ENCODE measurements at regions not wholly inside any gene's neighbourhood (a gene's known extent, or its start where the extent isn't known, plus 50 kb on each side); places are given as distances from the start of the nearest gene placed in this dataset.

DNA sequence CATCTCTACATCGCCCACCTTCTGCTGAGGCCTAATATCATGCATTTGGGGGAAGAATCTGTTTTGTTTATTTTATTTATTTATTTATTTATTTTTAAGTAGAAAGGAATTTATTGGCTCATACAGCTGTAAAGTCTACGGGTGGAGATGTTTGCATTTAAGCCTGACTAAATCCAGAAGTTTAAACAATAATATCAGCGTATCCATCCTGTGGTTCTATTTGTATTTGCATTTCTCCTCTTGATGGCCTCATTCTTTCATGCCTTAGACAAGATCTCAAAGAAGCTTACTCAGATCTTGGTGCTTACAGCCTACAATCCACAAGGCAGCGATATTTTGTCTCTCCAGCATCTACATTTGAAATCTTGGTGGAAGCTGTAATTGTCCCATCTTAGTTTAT is 67.1 kb upstream of the CARD18 start:
- TF ChIP-seq, protein P1, sequence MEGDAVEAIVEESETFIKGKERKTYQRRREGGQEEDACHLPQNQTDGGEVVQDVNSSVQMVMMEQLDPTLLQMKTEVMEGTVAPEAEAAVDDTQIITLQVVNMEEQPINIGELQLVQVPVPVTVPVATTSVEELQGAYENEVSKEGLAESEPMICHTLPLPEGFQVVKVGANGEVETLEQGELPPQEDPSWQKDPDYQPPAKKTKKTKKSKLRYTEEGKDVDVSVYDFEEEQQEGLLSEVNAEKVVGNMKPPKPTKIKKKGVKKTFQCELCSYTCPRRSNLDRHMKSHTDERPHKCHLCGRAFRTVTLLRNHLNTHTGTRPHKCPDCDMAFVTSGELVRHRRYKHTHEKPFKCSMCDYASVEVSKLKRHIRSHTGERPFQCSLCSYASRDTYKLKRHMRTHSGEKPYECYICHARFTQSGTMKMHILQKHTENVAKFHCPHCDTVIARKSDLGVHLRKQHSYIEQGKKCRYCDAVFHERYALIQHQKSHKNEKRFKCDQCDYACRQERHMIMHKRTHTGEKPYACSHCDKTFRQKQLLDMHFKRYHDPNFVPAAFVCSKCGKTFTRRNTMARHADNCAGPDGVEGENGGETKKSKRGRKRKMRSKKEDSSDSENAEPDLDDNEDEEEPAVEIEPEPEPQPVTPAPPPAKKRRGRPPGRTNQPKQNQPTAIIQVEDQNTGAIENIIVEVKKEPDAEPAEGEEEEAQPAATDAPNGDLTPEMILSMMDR (IDR thresholded peaks at IDR 0.05) = no peak
- TF ChIP-seq POLR2A (IDR thresholded peaks at IDR 0.05) = no peak
- Histone ChIP-seq H3K27ac (no peak overlapping the region), H3K27me3 (no peaks in the 10 kb centered on the region), H3K9me3 (no peaks in the 10 kb centered on the region), H3K4me1 (peaks cover 0 to under 1% (median 0%) of the 10 kb centered on the region in 3 donors), H3K4me3 (no peak overlapping the region), H3K36me3 (no peaks in the 10 kb centered on the region)
- intact Hi-C loops (cut with DNase I) = no loop called here
- 77 to 78% methylated on average over 4 of the region's 4 CpGs for WGBS, 2 donors
- no peak for DNase-seq

DNA sequence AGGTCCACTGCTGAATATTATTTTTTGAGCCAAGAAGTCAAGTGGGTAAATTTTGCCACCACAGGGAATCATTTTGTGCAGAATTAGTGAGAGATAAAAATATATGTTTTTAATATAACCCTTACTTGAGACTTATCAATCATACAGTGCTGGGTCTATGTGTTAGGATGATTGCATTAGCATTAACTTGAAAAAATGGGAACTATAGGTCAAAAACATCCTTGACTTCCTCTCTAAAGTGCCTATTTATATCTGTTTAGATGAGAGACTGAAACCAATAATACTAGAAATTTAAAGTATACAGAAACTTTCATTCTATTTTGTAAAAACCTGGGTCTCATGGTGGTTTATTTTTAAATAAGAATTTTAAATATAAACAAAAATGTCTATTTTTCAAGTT is 65.1 kb upstream of the CARD18 start:
- Histone ChIP-seq H3K4me3 (no peak overlapping the region), H3K9me3 (no peaks in the 10 kb centered on the region)
- intact Hi-C loops (cut with DNase I) = no loop called here

DNA sequence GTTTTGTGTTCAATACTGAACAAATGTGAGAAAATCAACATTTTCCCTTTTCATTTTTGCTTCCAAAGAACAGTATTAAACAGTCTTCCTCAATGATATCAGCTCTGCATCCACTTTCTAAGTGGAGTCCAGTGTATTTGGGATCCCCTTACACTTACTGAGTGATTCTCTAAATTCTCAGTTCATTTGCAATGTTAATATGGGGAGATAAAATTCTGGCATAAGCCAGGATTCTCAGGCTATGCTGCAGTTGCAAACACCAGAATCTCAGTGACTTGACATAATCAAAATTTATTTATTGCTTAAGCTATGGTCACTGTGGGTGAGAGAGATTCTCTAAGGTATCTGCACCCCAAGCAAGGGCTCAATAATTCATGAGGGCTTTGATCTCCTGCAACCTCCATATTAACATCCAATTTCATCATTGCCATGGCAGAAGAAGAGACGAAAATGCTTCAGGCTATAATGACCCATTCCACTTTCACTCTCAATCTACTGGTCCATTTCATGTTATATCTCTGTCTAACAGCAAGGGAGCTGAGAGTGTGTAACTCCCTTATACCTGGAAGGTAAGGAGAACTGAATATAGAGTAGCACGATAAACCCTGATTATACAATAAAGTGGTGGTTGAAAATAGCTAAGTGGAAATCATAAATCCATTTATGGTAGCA is 64.1 kb upstream of the CARD18 start:
- TF ChIP-seq, protein P1 (IDR thresholded peaks at IDR 0.05) = no peak
- TF ChIP-seq POLR2A (IDR thresholded peaks at IDR 0.05) = no peak

More for the DNA sequence above, 65.1 kb upstream of the CARD18 start:
- TF ChIP-seq POLR2A (IDR thresholded peaks at IDR 0.05) = no peak
- TF ChIP-seq, protein P1 (IDR thresholded peaks at IDR 0.05) = no peak
- no peaks in the 10 kb centered on the region for H3K36me3 ChIP-seq
- H3K27me3 ChIP-seq = no peaks in the 10 kb centered on the region
- no peak overlapping the region for H3K27ac ChIP-seq
- no peaks in the 10 kb centered on the region for H3K4me1 ChIP-seq
- DNase-seq = no peak

DNA sequence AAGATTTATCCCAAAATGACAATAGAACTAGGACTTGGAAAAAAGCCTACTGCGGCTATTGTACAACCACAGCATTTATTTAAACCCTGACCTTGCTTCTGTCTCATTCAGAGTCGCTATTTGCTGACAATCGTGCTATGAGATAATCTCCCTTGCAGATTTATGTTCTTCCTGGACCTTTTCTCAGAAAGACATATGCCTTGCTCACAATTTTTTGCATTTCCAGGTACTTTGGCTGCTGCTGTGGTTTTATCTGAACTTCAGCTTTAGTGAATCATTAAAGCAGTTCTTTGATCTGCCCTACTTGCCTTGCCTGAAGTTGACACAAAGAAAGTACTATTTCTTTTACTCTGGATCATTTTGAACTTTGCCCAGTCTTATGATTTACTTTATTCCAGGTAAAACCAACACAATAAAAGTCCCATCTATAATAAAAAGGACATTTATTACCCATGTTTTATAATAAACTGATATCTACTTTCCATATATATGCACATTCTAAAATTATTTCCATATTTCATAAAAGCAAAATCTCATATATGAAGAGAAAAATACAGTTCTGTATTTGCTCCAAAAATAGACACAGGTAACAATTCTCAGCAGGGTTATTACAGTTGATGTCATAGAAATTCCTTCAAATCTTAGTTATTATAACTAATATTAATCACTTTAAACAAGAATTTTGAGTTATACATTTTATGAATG is 63.4 kb upstream of the CARD18 start:
- TF ChIP-seq POLR2A (IDR thresholded peaks at IDR 0.05) = no peak
- TF ChIP-seq, protein P1 (IDR thresholded peaks at IDR 0.05) = no peak
- H3K9me3 ChIP-seq = no peaks in the 10 kb centered on the region
- no peak for DNase-seq
- H3K27ac ChIP-seq = no peak overlapping the region
- intact Hi-C loops (cut with DNase I) = no loop called here
- H3K4me1 ChIP-seq = no peaks in the 10 kb centered on the region
- no peaks in the 10 kb centered on the region for H3K27me3 ChIP-seq
- no peaks in the 10 kb centered on the region for H3K36me3 ChIP-seq
- no peak overlapping the region for H3K4me3 ChIP-seq
- 26 to 29% methylated on average over 3 of the region's 3 CpGs for WGBS, 2 donors

More for the DNA sequence above, 64.1 kb upstream of the CARD18 start:
- no peaks in the 10 kb centered on the region for H3K27me3 ChIP-seq
- DNase-seq = no peak
- no peaks in the 10 kb centered on the region for H3K4me1 ChIP-seq
- intact Hi-C loops (cut with DNase I) = no loop called here
- H3K27ac ChIP-seq = no peak overlapping the region
- H3K4me3 ChIP-seq = no peak overlapping the region
- WGBS, 2 donors = 88 to 93% methylated on average over 2 of the region's 2 CpGs
- no peaks in the 10 kb centered on the region for H3K36me3 ChIP-seq
- no peaks in the 10 kb centered on the region for H3K9me3 ChIP-seq

DNA sequence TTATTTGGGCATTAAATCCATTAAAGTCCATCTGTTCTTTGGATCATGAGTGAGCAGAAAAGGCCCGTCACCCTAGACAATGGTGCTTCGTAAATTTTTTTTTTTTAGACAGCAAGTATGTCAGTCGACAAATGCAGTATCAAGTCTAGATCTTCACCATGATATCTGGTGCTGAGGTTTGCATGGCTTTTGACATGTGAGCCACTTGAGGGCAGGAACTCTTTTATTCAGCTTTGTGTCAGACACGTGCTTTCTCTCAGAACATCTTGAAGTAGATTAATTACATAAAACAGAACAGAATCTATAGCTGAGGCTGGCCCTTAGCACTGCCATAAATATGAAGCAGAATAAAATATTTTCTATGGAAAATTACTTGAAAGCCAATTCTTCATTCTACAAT is 62.9 kb upstream of the CARD18 start:
- Histone ChIP-seq H3K36me3 (no peaks in the 10 kb centered on the region), H3K4me3 (no peak overlapping the region), H3K4me1 (no peaks in the 10 kb centered on the region), H3K9me3 (no peaks in the 10 kb centered on the region), H3K27me3 (no peaks in the 10 kb centered on the region), H3K27ac (no peak overlapping the region)
- intact Hi-C loops (cut with DNase I) = no loop called here
- WGBS, 2 donors = 74 to 83% methylated on average over 4 of the region's 4 CpGs
- no peak for TF ChIP-seq POLR2A (IDR thresholded peaks at IDR 0.05)
- TF ChIP-seq, protein P1 (IDR thresholded peaks at IDR 0.05) = no peak
- no peak for DNase-seq
